GM12872 (cell line): ENCODE measurements at regions not wholly inside any gene's neighbourhood (a gene's known extent, or its start where the extent isn't known, plus 50 kb on each side); places are given as distances from the start of the nearest gene placed in this dataset.

ENCODE experiments used
- CTCF ChIP-seq: IDR thresholded peaks from 3 replicates; pipeline ENCODE4 v1.5.1; 2011; ENCODE audit warnings: low read depth, mild to moderate bottlenecking, low read length, moderate library complexity; ENCODE audit not compliant: insufficient read depth

DNA sequence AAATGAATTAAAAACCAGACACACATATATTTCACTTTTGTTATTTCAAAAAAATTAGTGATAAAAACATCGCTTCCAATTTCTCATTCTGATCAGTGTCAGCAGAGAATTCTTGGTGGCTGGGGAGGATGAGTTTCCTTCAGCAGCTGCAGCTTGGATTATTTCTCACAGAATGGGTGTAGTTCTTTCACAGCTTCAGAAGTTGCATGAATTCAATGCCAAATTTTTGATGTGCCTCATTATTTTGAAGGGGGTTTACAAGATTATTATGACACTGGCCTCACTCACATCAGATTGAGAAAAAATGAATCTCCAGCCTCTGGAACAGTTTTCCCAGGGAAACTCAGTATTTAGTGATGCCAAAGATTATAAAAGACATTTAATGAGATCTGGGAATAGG, 184.9 kb upstream of the WDFY3 start:
- no peak for TF ChIP-seq CTCF

DNA sequence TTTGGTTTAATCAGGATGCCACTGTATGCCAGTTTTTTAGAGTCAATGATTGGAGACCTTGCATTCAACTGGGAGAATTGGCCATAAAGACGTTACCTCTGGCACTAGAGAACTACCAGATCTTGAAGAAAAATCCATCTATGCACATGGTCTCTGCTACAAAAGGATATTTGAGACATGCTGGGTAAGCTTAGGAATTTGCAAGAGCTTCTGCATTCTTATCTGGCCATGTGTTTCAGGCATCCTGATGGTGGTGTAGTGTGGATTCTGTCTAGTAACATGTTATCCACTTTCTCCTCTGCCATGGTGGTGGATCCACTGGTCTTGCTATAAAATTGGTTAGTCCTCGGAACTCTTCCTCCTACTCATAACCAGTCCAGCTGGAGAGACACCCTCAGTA, 185.3 kb upstream of the WDFY3 start:
- TF ChIP-seq CTCF = no peak

GRCh38 chr4:85152480-85152879, 186.0 kb upstream of the WDFY3 start:
- no peak for TF ChIP-seq CTCF

DNA sequence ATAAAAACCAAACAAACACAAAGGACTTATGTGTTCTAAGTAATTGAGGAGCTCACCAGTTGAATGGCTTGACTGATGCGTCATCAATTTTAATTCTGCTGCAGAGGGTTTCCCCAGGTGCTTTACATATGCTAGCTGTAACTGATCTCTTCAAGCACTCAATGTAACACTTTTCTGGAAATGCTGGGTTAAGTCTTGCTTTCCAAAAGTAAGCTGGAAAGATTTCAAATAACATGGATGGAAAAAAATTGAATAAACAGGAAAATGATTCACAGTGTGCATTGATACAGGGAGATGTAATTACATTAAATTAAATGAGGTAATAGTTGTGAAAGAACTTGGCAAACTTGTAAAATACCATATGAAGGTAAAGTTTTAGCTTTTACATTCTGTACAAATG, 186.7 kb upstream of the WDFY3 start:
- TF ChIP-seq CTCF = no peak

DNA sequence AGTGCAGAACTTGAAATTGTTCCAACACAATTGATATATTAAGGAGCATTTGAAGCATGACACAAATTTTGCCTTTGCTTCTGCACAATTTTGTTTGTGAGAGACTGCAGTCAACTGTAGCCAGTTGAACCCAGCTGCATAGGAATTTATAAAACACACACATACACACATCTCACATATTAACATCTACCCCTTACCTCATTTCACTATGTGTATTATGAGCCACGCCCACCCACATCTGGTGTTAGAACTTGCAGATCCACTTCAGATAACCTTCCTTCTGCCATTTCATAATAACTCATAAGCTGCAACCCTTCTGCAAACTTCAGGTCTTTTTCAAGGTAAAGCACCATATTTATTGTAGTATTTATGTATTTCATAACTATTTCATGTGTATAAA, 188.1 kb upstream of the WDFY3 start:
- no peak for TF ChIP-seq CTCF

GRCh38 chr4:85165808-85166207, 199.3 kb upstream of the WDFY3 start:
- no peak for TF ChIP-seq CTCF

DNA sequence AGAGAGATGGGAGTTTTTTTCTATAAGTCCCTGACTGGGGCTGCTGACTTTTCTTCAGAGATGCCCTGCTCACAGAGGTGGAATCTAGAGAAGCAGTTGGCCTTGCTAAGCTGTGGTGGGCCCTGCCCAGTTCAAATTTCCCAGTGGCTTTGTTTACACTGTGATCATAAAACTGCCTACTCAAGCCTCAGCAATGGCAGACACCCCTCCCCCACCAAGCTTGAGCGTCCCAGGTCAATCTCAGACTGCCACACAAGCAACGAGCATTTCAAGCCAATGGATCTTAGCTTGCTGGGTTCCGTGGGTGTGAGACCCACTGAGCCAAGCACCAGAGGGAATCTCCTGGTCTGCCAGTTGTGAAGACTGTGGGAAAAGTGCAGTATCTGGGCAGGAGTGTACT, 199.8 kb upstream of the WDFY3 start:
- no peak for TF ChIP-seq CTCF
